Lower leg skin (tissue), 4 donors: ENCODE measurements at regions not wholly inside any gene's neighbourhood (a gene's known extent, or its start where the extent isn't known, plus 50 kb on each side); places are given as distances from the start of the nearest gene placed in this dataset.

Experiments
- DNase-seq, 2 donors: peaks; one replicate each; pipeline ENCODE4 v3.0.0-alpha.2; 2019; ENCODE audit warnings: low spot score in 2 of 2
- H3K4me3 ChIP-seq: fragments of 200-600 bp; sonication (generic); 2 replicates; pipeline ENCODE4 v1.5.1; 2017; ENCODE audit warnings: mild to moderate bottlenecking, low read depth; ENCODE audit not compliant: poor library complexity, severe bottlenecking
- CTCF ChIP-seq, 3 donors: fragments of 450-650 bp; IDR thresholded peaks; one replicate each; pipeline ENCODE4 v1.5.1; 2016; ENCODE audit warnings: antibody characterized with exemption in 3 of 3, mild to moderate bottlenecking in 3 of 3, moderate library complexity in 2 of 3
- POLR2A ChIP-seq, 2 donors: fragments of 450-650 bp; IDR thresholded peaks; one replicate each; pipeline ENCODE4 v1.6.1; 2016 to 2017; ENCODE audit warnings: antibody characterized with exemption in 2 of 2, mild to moderate bottlenecking in 1 of 2, moderate library complexity in 1 of 2
- WGBS, 2 donors: methylation state at CpG; one replicate each; pipeline ENCODE4 v1.1.5; 2018; 5-methylcytosine and 5-hydroxymethylcytosine counted together
- intact Hi-C: fragments of 100-400 bp; cut with DNase I; formaldehyde crosslinking; loops from one replicate; pipeline ENCODE4 v1.15.0; 2023; ENCODE audit warnings: low total_unique reads

DNA sequence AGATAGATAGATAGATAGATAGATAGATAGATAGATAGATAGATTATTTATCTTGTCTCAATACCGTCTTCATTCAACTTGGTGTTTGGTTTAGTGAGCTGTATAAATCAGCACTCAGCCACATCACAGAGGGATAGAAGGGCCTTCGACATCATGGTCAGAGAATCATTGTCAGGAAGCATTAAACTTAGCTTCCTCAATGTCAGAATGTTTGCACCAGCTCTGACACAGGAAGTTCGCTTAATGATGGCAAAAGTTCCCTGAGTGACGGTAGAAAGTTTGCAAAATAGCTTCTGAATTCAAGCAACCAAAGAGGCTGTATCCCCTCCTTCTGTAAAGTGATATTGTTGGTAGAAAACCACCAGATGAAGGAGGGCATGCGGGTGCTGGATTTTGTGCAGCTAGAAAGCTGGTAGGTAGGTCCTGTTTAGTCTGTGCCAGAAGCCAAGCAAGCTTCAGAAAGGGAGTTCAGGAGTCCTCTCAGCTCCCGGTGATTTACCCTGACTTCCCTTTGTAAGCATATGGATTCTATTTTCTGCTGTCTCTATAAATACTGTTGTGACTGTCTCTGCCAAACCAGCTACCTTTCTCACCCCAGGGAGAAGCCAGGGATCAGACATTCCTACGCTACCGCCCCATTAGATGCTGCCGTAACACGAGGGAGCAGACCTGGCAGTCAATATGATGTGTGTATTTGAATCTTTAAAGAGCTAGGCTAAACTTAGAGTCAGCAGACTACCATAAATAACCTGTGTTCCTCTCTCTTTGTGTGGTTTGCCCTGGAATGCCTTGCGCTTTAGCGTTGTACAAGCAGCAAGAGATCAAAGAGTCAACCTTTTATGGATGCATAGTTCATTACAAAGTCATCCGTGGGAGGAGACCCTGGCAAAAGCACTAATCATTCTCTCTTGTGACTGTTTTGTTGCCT lies 200.5 kb upstream of the KIAA1217 start:
- intact Hi-C loops = no loop called here
- no peak for TF ChIP-seq POLR2A (IDR thresholded peaks at IDR 0.05)
- no peak for TF ChIP-seq CTCF (IDR thresholded peaks at IDR 0.05)
- DNase-seq = no peak
- H3K4me3 ChIP-seq = no peak overlapping the region
- WGBS, 2 donors = 34 to 45% methylated on average over 13 of the region's 13 CpGs

GRCh38 chr10:24009115-24009514 lies 199.8 kb upstream of the KIAA1217 start:
- no peak overlapping the region for H3K4me3 ChIP-seq
- intact Hi-C loops = no loop called here
- DNase-seq = no peak
- WGBS, 2 donors = 36 to 37% methylated on average over 2 of the region's 2 CpGs
- TF ChIP-seq POLR2A (IDR thresholded peaks at IDR 0.05) = no peak
- TF ChIP-seq CTCF (IDR thresholded peaks at IDR 0.05) = no peak

DNA sequence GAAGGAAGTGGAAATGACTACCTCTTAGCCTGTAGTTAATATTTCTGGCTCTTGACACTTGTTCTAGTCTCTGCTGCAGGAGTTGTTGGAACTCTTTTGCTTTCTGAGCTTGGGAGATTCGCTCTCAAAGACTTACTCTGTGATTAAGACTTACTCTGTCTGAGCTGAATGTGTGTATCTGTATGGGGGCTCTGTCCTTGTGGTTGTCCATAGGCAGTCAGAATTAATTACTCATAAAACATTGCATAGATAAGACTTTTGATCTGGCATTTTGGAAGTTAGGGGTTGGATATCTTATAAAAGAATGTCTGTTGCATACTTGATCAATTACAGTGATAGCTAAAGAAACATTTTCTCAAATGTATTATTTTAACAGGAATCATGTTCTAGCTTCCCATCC lies 199.2 kb upstream of the KIAA1217 start:
- intact Hi-C loops = no loop called here
- DNase-seq = no peak
- 87 to 97% methylated on average over 1 of the region's 1 CpG for WGBS, 2 donors
- H3K4me3 ChIP-seq = no peak overlapping the region
- TF ChIP-seq CTCF (IDR thresholded peaks at IDR 0.05) (no peak), POLR2A (IDR thresholded peaks at IDR 0.05) (no peak)

DNA sequence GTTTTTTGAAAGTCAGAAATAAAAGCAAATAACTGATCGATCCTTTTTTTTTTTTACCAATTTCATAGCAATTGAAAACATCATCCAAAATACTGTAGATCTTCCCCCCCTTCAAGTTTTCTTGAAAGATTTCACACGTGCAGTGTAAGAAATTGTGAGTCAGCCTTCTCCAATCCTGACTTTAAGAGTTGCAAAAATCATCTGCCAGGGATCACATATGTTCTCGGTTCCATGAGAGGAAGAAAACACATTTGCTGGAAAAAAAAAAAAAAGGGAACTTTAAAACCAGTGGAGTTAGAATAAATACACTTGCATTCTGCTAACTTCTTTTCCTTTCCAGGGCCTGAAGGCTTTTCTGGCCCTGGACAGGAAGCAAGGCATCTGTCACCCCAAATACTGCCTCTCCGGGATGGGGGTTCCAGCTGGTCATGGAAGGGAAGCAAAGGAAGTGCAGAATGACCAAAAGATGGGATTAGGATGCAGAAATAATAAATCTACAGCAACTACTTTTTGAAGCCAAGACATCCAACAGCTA lies 198.4 kb upstream of the KIAA1217 start:
- 56% methylated on average over 4 of the region's 4 CpGs for WGBS, 2 donors
- no peak overlapping the region for H3K4me3 ChIP-seq
- intact Hi-C loops = no loop called here
- DNase-seq = no peak
- no peak for TF ChIP-seq POLR2A (IDR thresholded peaks at IDR 0.05)
- TF ChIP-seq CTCF (IDR thresholded peaks at IDR 0.05) = no peak

- TF ChIP-seq POLR2A (IDR thresholded peaks at IDR 0.05) = no peak
- no peak for TF ChIP-seq CTCF (IDR thresholded peaks at IDR 0.05)
- H3K4me3 ChIP-seq = no peak overlapping the region
- no peak for DNase-seq
- intact Hi-C loops = no loop called here
Observed at GRCh38 chr10:24012249-24012803, 196.6 kb upstream of the KIAA1217 start.
